NB4 (cell line): ENCODE measurements at regions not wholly inside any gene's neighbourhood (a gene's known extent, or its start where the extent isn't known, plus 50 kb on each side); places are given as distances from the start of the nearest gene placed in this dataset.

Experiments
- DNase-seq: peaks from one replicate; pipeline ENCODE4 v3.0.0; 2010; ENCODE audit warnings: low read depth
- H3K4me3 ChIP-seq: one replicate; pipeline ENCODE4 v1.5.1; 2011; ENCODE audit warnings: mild to moderate bottlenecking, low read depth, low read length, moderate library complexity
- CTCF ChIP-seq: IDR thresholded peaks from one replicate; pipeline ENCODE4 v1.5.1; 2012; ENCODE audit warnings: low read depth, low read length
- MAX ChIP-seq: IDR thresholded peaks from 2 replicates; pipeline ENCODE4 v1.6.1; 2011; ENCODE audit warnings: low read depth, low read length
- MYC ChIP-seq: IDR thresholded peaks from 2 replicates; pipeline ENCODE4 v1.6.1; 2011; ENCODE audit warnings: low read depth, low read length
- POLR2A ChIP-seq: IDR thresholded peaks from 2 replicates; pipeline ENCODE4 v1.6.1; 2011; ENCODE audit warnings: mild to moderate bottlenecking; ENCODE audit not compliant: insufficient read length; ENCODE audit errors: extremely low read depth

GRCh38 chr2:144702051-144702450 lies 182.1 kb upstream of the ZEB2 start:
- DNase-seq: peak; percentile 94
- 0 out of 2 replicates have a peak, but pooled peaks have one; percentile 20 for TF ChIP-seq MAX
- TF ChIP-seq POLR2A: no peak
- no peak for TF ChIP-seq MYC
- TF ChIP-seq CTCF: no peak
- H3K4me3 ChIP-seq: no peak overlapping the region

- peak; percentile 44 for DNase-seq
- H3K4me3 ChIP-seq: no peak overlapping the region
Observed at GRCh38 chr2:144701259-144701658, 181.3 kb upstream of the ZEB2 start.

GRCh38 chr2:144698156-144698555 lies 178.2 kb upstream of the ZEB2 start:
- no peak for DNase-seq
- TF ChIP-seq MAX (no peak), CTCF (no peak), POLR2A (no peak), MYC (no peak)
- no peak overlapping the region for H3K4me3 ChIP-seq

More at GRCh38 chr2:144701259-144701658, 181.3 kb upstream of the ZEB2 start:
- TF ChIP-seq MYC (no peak), MAX (no peak), POLR2A (no peak), CTCF (no peak)

- H3K4me3 ChIP-seq: no peak overlapping the region
- DNase-seq: no peak
- no peak for TF ChIP-seq MAX
- no peak for TF ChIP-seq POLR2A
- TF ChIP-seq MYC: no peak
- no peak for TF ChIP-seq CTCF
Observed at GRCh38 chr2:144695657-144696056, 175.7 kb upstream of the ZEB2 start.

GRCh38 chr2:144694456-144694855 lies 174.5 kb upstream of the ZEB2 start:
- TF ChIP-seq CTCF (no peak), POLR2A (no peak), MAX (no peak), MYC (no peak)
- no peak overlapping the region for H3K4me3 ChIP-seq
- no peak for DNase-seq

GRCh38 chr2:144693179-144693578 lies 173.3 kb upstream of the ZEB2 start:
- H3K4me3 ChIP-seq: no peak overlapping the region
- TF ChIP-seq CTCF (no peak), MAX (no peak), POLR2A (no peak), MYC (no peak)
- DNase-seq: no peak
